Fibroblast of lung (primary cell): ENCODE measurements at regions not wholly inside any gene's neighbourhood (a gene's known extent, or its start where the extent isn't known, plus 50 kb on each side); places are given as distances from the start of the nearest gene placed in this dataset.

Experiments
- CTCF ChIP-seq, 2 donors: IDR thresholded peaks in 1 of 2; conservative IDR thresholded peaks in 1 of 2; 1 replicate in 1 of 2; 2 replicates in 1 of 2; pipeline ENCODE4 v1.5.1; 2011 to 2012; ENCODE audit warnings: low read length in 2 of 2, control low read depth in 1 of 2, inconsistent platforms in 1 of 2, low read depth in 1 of 2, mild to moderate bottlenecking in 1 of 2
- EZH2 ChIP-seq: IDR thresholded peaks from 2 replicates; pipeline ENCODE4 v1.5.1; 2012; ENCODE audit warnings: low read length, control low read depth, mild to moderate bottlenecking; ENCODE audit errors: missing control alignments

GRCh38 chr3:72381584-72381983 lies 466.7 kb downstream of the SHQ1 start:
- TF ChIP-seq CTCF (conservative IDR thresholded peaks at IDR 0.05 in 1 of 2, IDR thresholded peaks at IDR 0.05 in 1 of 2; ENCODE audit: low read depth in 1 of 2, low read length in 2 of 2) (no peak), EZH2 (no peak)
